Endodermal cell (in vitro differentiated cells): ENCODE measurements at regions not wholly inside any gene's neighbourhood (a gene's known extent, or its start where the extent isn't known, plus 50 kb on each side); places are given as distances from the start of the nearest gene placed in this dataset.

Source experiments
- DNase-seq: peaks from one replicate; pipeline ENCODE4 v3.0.0-alpha.2; 2017
- H3K27ac ChIP-seq: 2 replicates; pipeline ENCODE4 v1.5.1; 2013; ENCODE audit warnings: mild to moderate bottlenecking, low read depth, low read length, moderate library complexity
- H3K27me3 ChIP-seq: 2 replicates; pipeline ENCODE4 v1.6.1; 2013; ENCODE audit warnings: mild to moderate bottlenecking, low read length, moderate library complexity; ENCODE audit not compliant: insufficient read depth, control insufficient read depth, poor library complexity, severe bottlenecking
- H3K36me3 ChIP-seq: 2 replicates; pipeline ENCODE4 v1.7.0; 2013; ENCODE audit warnings: mild to moderate bottlenecking, low read length, moderate library complexity; ENCODE audit not compliant: control insufficient read depth, insufficient read depth
- H3K4me1 ChIP-seq: one replicate; pipeline ENCODE4 v1.7.0; 2013; ENCODE audit warnings: low read length; ENCODE audit not compliant: control insufficient read depth, insufficient read depth
- H3K4me3 ChIP-seq: 2 replicates; pipeline ENCODE4 v1.5.1; 2013; ENCODE audit warnings: mild to moderate bottlenecking, low read length, moderate library complexity
- H3K9ac ChIP-seq: 2 replicates; pipeline ENCODE4 v1.6.1; 2013; ENCODE audit warnings: mild to moderate bottlenecking, low read length, moderate library complexity; ENCODE audit not compliant: poor library complexity, severe bottlenecking; ENCODE audit errors: extremely low read depth
- H3K9me3 ChIP-seq: 2 replicates; pipeline ENCODE4 v1.6.1; 2013; ENCODE audit warnings: mild to moderate bottlenecking, low read length, moderate library complexity; ENCODE audit not compliant: control insufficient read depth
- H3K27ac Mint-ChIP-seq: 2 replicates; pipeline ENCODE4 v1.8.0; 2020; ENCODE audit warnings: mixed read lengths
- H3K27me3 Mint-ChIP-seq: 2 replicates; pipeline ENCODE4 v1.8.0; 2021; ENCODE audit warnings: mild to moderate bottlenecking, mixed read lengths; ENCODE audit not compliant: insufficient read depth
- H3K36me3 Mint-ChIP-seq: 2 replicates; pipeline ENCODE4 v1.8.0; 2020; ENCODE audit warnings: low read depth, mixed read lengths
- H3K4me1 Mint-ChIP-seq: 2 replicates; pipeline ENCODE4 v1.8.0; 2020; ENCODE audit warnings: mixed read lengths
- H3K4me3 Mint-ChIP-seq: 2 replicates; pipeline ENCODE4 v1.8.0; 2020; ENCODE audit warnings: mild to moderate bottlenecking, moderate library complexity, mixed read lengths
- H3K9me3 Mint-ChIP-seq: 2 replicates; pipeline ENCODE4 v1.8.0; 2020; ENCODE audit warnings: mild to moderate bottlenecking, mixed read lengths
- CTCF ChIP-seq: fragments of 200-600 bp; sonication (generic); conservative IDR thresholded peaks from 2 replicates; pipeline ENCODE4 v1.5.0; 2021; ENCODE audit warnings: antibody characterized with exemption, mild to moderate bottlenecking
- WGBS, 2 experiments: methylation state at CpG; one replicate each; pipeline versions ENCODE4 v1.1.5 to v1.1.7; 2013; ENCODE audit warnings: missing lambda C conversion rate in 2 of 2, mixed read lengths in 1 of 2; ENCODE audit not compliant: insufficient coverage in 1 of 2, insufficient read length in 1 of 2; 5-methylcytosine and 5-hydroxymethylcytosine counted together

GRCh38 chrX:117641913-117642656, 474.5 kb downstream of the KLHL13 start:
- no peak overlapping the region for H3K4me3 ChIP-seq
- Mint-ChIP-seq H3K27ac (no peak overlapping the region), H3K4me3 (no peak overlapping the region), H3K27me3 (no peaks in the 10 kb centered on the region), H3K4me1 (no peaks in the 10 kb centered on the region), H3K9me3 (peaks cover 18% of the 10 kb centered on the region), H3K36me3 (no peaks in the 10 kb centered on the region)
- H3K27me3 ChIP-seq = no peaks in the 10 kb centered on the region
- DNase-seq = no peak
- H3K4me1 ChIP-seq = no peaks in the 10 kb centered on the region
- whole genome bisulfite sequencing, 2 experiments = 91 to 93% methylated on average over 3 to 5 of the region's 6 CpGs
- H3K9me3 ChIP-seq = no peaks in the 10 kb centered on the region
- H3K27ac ChIP-seq = no peak overlapping the region
- H3K9ac ChIP-seq = no peak overlapping the region
- H3K36me3 ChIP-seq = no peaks in the 10 kb centered on the region
- TF ChIP-seq CTCF = no peak

- H3K4me1 ChIP-seq = no peaks in the 10 kb centered on the region
- Mint-ChIP-seq H3K4me3 (no peak overlapping the region), H3K4me1 (no peaks in the 10 kb centered on the region), H3K36me3 (no peaks in the 10 kb centered on the region), H3K27ac (no peak overlapping the region), H3K9me3 (peaks cover 28% of the 10 kb centered on the region), H3K27me3 (no peaks in the 10 kb centered on the region)
- no peak overlapping the region for H3K27ac ChIP-seq
- H3K27me3 ChIP-seq = no peaks in the 10 kb centered on the region
- no peak overlapping the region for H3K9ac ChIP-seq
- no peak for TF ChIP-seq CTCF
- DNase-seq = no peak
- H3K9me3 ChIP-seq = no peaks in the 10 kb centered on the region
- no peak overlapping the region for H3K4me3 ChIP-seq
- WGBS, 2 experiments = 100% methylated on average over 1 of the region's 1 CpG; no CpG with 5 or more reads in 1 of the 2 experiments
- H3K36me3 ChIP-seq = no peaks in the 10 kb centered on the region
Observed at GRCh38 chrX:117636826-117637225, 479.8 kb downstream of the KLHL13 start.

GRCh38 chrX:117633277-117633676, 483.3 kb downstream of the KLHL13 start:
- H3K27me3 ChIP-seq = no peaks in the 10 kb centered on the region
- no peak overlapping the region for H3K4me3 Mint-ChIP-seq
- H3K9me3 Mint-ChIP-seq = peaks cover 29% of the 10 kb centered on the region
- no peak overlapping the region for H3K4me3 ChIP-seq
- H3K9me3 ChIP-seq = no peaks in the 10 kb centered on the region
- no peaks in the 10 kb centered on the region for H3K36me3 Mint-ChIP-seq
- DNase-seq = no peak
- no peak overlapping the region for H3K27ac Mint-ChIP-seq
- no peaks in the 10 kb centered on the region for H3K36me3 ChIP-seq
- no peak overlapping the region for H3K27ac ChIP-seq
- no peak overlapping the region for H3K9ac ChIP-seq
- no peaks in the 10 kb centered on the region for H3K27me3 Mint-ChIP-seq
- no peaks in the 10 kb centered on the region for H3K4me1 ChIP-seq
- no peak for TF ChIP-seq CTCF
- 100% methylated on average over 1 of the region's 1 CpG; no CpG with 5 or more reads in 1 of the 2 experiments for WGBS, 2 experiments
- no peaks in the 10 kb centered on the region for H3K4me1 Mint-ChIP-seq
